ENCODE measurements at regions not wholly inside any gene's neighbourhood (a gene's known extent, or its start where the extent isn't known, plus 50 kb on each side); places are given as distances from the start of the nearest gene placed in this dataset.

DNA sequence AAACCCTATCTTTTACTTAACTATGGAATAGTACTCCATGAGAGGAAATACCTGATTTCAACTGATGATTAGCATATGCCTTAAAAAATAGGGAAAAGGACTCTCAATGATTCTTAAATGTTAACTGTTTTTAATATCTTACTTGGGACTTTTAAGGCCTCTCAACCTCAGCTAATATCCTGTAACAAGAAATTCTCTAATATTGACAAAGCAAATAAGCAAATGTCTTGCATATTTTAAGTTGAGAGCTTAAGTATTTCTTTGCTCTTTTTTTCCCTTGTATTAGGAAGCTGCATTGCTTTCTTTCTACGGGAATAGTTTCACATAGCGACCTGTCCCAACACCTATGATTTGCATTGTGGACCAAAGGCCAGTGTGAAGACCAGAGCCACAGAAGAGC is 249.9 kb downstream of the BCAT1 start:
- no peak for TF ChIP-seq CTCF (IDR thresholded peaks at IDR 0.05)
- TF ChIP-seq POLR2A (IDR thresholded peaks at IDR 0.05), result no peak
